ENCODE measurements at regions not wholly inside any gene's neighbourhood (a gene's known extent, or its start where the extent isn't known, plus 50 kb on each side); places are given as distances from the start of the nearest gene placed in this dataset.

DNA sequence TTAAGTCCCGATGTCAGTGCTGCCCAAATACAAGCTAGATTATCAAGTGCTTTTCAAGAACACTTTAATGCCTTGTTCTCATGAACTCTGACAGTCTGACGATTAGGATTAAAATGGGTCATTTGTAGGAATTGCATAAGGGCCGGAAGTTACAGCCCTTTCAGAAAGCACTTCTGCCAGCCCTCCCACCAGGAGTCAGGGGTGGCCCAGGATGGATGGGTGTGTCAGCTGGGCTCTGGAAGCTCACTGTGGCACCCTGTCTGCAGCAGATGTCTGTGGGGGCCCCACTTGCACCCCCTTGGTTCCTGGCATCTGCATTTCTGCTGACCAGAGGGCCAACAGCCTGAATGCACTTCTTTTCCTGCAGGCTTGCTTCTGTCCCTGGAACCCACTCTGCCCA lies 712.7 kb downstream of the UQCRFS1 start:
- TF ChIP-seq, protein P1, sequence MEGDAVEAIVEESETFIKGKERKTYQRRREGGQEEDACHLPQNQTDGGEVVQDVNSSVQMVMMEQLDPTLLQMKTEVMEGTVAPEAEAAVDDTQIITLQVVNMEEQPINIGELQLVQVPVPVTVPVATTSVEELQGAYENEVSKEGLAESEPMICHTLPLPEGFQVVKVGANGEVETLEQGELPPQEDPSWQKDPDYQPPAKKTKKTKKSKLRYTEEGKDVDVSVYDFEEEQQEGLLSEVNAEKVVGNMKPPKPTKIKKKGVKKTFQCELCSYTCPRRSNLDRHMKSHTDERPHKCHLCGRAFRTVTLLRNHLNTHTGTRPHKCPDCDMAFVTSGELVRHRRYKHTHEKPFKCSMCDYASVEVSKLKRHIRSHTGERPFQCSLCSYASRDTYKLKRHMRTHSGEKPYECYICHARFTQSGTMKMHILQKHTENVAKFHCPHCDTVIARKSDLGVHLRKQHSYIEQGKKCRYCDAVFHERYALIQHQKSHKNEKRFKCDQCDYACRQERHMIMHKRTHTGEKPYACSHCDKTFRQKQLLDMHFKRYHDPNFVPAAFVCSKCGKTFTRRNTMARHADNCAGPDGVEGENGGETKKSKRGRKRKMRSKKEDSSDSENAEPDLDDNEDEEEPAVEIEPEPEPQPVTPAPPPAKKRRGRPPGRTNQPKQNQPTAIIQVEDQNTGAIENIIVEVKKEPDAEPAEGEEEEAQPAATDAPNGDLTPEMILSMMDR (IDR thresholded peaks at IDR 0.05), result no peak
- no peak for TF ChIP-seq POLR2A (IDR thresholded peaks at IDR 0.05)
